ENCODE measurements at regions not wholly inside any gene's neighbourhood (a gene's known extent, or its start where the extent isn't known, plus 50 kb on each side); places are given as distances from the start of the nearest gene placed in this dataset.
A peak's percentile ranks its signal among the peaks of the same experiment; 100 is the strongest.
"Not testable (repeated sequence)": the region's sequence is repeated elsewhere in the genome, so short reads cannot be mapped to it uniquely, and the experiment has no call there.

DNA sequence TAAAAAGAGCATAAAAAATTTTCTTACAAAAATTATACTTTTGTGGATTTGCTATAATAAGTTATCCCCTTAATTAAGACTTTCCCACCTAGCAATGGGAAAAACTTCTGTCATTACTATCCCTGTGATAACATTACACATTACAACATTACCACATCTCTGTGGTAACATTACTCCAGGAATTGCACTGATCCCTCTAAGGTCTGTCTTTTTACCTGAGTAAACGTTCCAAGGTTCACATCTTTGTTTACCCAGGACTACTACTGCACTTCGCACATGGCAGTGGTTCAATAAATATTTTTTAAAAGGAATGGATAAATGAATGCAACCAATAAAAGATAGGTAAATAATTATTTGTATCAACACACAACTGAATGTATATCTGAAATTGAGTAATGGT is 92.4 kb upstream of the NOX4 start:
- TF ChIP-seq, protein P1, sequence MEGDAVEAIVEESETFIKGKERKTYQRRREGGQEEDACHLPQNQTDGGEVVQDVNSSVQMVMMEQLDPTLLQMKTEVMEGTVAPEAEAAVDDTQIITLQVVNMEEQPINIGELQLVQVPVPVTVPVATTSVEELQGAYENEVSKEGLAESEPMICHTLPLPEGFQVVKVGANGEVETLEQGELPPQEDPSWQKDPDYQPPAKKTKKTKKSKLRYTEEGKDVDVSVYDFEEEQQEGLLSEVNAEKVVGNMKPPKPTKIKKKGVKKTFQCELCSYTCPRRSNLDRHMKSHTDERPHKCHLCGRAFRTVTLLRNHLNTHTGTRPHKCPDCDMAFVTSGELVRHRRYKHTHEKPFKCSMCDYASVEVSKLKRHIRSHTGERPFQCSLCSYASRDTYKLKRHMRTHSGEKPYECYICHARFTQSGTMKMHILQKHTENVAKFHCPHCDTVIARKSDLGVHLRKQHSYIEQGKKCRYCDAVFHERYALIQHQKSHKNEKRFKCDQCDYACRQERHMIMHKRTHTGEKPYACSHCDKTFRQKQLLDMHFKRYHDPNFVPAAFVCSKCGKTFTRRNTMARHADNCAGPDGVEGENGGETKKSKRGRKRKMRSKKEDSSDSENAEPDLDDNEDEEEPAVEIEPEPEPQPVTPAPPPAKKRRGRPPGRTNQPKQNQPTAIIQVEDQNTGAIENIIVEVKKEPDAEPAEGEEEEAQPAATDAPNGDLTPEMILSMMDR (IDR thresholded peaks at IDR 0.05; ENCODE audit: insufficient read depth, low read length, severe bottlenecking) = no peak
- no peak for FAIRE-seq
- no peak for DNase-seq (ENCODE audit: low read depth)
- Histone ChIP-seq H3K36me3 (ENCODE audit: control insufficient read depth, insufficient read depth, low read length) (no peaks in the 10 kb centered on the region), H3K4me3 (ENCODE audit: low read depth, low read length) (no peak overlapping the region), H3K27me3 (ENCODE audit: control insufficient read depth, insufficient read depth, low read length) (no peaks in the 10 kb centered on the region)

DNA sequence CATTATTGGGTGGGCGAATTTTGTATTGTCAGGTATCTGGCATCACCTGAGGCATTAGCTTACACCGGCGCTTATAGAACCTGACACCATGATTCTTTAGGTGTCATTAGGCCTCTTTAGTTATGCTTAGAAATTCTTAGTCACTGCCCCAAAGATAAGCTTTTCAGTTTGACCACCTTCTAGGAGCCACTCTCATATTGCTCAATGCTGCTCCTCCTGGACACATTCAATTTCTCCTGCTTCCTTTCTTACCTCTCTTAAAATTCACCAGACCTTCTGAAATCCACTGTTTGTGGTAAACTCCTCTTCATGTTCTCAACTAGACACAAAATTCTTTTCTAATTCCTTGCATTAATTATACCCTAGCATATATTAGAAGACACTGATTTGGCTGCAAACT is 93.9 kb upstream of the NOX4 start:
- not testable (repeated sequence) for DNase-seq (ENCODE audit: low read depth); H3K4me3 ChIP-seq (ENCODE audit: low read depth, low read length); FAIRE-seq; H3K36me3 ChIP-seq (ENCODE audit: control insufficient read depth, insufficient read depth, low read length); H3K27me3 ChIP-seq (ENCODE audit: control insufficient read depth, insufficient read depth, low read length)

DNA sequence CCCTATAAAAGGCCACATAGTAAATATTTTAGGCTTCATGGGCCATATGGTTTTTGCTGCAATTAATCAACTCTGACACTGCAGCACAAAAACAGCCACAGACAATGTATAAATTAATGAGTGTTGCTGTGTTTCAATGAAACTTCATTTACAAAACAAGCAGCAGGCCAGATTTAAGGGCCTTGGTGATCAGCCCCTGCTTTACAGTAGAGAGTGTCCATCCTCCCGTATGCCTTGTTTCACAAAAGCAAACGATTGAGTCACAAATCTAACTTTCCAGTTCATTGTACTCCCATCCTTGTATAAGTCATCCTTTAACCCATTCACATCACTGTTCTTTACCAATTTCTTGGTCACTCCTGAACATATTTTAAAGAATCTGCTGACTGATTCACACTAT is 94.3 kb upstream of the NOX4 start:
- FAIRE-seq (peak; percentile 91), DNase-seq (ENCODE audit: low read depth) (peak; percentile 6)
- not testable (repeated sequence) for H3K27me3 ChIP-seq (ENCODE audit: control insufficient read depth, insufficient read depth, low read length); H3K4me3 ChIP-seq (ENCODE audit: low read depth, low read length); H3K36me3 ChIP-seq (ENCODE audit: control insufficient read depth, insufficient read depth, low read length)

DNA sequence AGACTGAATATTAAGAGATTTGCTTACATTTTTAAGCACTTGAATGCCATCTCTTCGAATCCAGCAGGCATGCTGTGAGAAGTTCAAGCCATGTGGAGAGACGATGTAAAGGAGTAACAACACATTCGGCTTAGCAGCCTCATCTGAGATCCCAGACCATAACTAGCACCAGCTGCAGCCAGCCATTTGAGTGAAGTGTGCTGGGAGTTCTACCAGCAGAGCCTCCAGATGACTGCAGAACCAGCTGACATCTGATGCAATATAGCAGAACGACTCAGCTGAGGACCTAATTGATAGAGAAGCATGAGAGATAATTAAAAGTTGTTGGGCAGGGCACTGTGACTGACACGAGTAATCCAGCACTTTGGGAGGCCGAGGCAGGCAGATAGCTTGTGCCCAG is 98.2 kb upstream of the NOX4 start:
- not testable (repeated sequence) for H3K36me3 ChIP-seq (ENCODE audit: control insufficient read depth, insufficient read depth, low read length); H3K27me3 ChIP-seq (ENCODE audit: control insufficient read depth, insufficient read depth, low read length); H3K4me3 ChIP-seq (ENCODE audit: low read depth, low read length); DNase-seq (ENCODE audit: low read depth)
- peak; percentile 93 for FAIRE-seq

DNA sequence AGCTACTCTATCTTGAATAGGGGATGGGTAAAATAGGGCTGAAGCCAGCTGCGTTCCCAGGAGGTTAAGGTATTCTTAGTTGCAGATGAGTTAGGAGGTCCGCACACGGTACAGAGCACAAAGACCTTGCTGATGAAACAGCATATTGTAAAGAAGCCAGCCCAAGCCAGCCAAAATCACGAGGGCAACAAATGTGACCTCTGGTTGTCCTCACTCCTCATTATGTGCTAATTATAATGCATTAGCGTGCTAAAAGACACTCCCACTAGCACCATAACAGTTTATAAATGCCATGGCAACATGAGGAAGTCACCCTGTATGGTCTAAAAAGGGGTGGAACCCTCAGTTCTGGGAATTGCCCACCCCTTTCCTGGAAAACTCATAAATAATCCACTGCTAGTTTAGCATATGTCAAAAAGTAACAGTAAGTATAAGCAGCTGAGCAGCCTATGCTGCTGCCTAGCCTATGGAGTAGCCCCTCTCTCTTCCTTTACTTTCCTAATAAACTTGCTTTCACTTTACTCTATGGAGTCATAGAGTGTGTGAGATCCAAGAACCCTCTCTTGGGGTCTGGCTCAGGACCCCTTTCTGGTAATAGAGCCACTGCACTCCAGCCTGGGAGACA is 98.9 kb upstream of the NOX4 start:
- not testable (repeated sequence) for H3K36me3 ChIP-seq (ENCODE audit: control insufficient read depth, insufficient read depth, low read length); H3K4me3 ChIP-seq (ENCODE audit: low read depth, low read length); FAIRE-seq; DNase-seq (ENCODE audit: low read depth); H3K27me3 ChIP-seq (ENCODE audit: control insufficient read depth, insufficient read depth, low read length)

DNA sequence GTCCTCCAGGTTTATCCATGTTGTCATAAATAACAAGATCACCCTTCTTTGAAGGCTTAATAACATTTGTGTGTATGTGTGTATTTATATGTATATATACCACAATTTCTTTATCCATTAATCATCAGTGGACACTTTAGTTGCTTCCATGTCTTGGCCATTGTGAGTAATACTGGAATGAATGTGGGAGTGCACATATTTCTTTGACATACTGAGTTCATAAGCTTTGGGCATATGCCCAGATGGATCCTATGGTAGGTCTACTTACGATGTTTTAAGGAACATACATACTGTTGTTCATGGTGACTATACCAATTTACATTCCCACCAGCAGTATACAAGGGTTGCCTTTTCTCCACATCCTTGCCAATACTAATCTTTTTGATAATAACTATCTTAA is 108.8 kb upstream of the TRIM77 start:
- not testable (repeated sequence) for H3K36me3 ChIP-seq (ENCODE audit: control insufficient read depth, insufficient read depth, low read length); H3K4me3 ChIP-seq (ENCODE audit: low read depth, low read length); H3K27me3 ChIP-seq (ENCODE audit: control insufficient read depth, insufficient read depth, low read length); FAIRE-seq
- peak; percentile 74 for DNase-seq (ENCODE audit: low read depth)

DNA sequence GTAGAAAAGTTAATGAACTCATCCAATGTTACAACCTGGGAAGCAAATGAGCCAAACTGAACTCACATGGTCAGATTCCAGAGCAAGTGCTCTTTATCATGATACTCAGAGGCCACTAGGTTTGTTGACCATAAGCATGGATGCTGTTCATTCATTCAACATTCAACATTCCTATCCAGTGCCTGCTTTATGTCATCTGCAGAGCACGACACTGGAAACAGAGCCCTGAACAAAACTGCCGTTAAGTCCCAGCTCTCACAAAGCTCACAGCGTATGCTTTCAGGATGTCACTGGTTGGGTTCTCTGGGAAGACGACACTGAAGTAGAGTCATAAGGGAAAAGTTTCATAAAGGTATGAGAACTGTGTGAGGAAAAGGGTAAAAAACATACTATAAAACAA is 105.8 kb upstream of the TRIM77 start:
- Histone ChIP-seq H3K4me3 (ENCODE audit: low read depth, low read length) (no peak overlapping the region), H3K27me3 (ENCODE audit: control insufficient read depth, insufficient read depth, low read length) (no peaks in the 10 kb centered on the region), H3K36me3 (ENCODE audit: control insufficient read depth, insufficient read depth, low read length) (no peaks in the 10 kb centered on the region)
- no peak for DNase-seq (ENCODE audit: low read depth)
- TF ChIP-seq, protein P1 (IDR thresholded peaks at IDR 0.05; ENCODE audit: insufficient read depth, low read length, severe bottlenecking) = no peak
- FAIRE-seq = peak; percentile 77

DNA sequence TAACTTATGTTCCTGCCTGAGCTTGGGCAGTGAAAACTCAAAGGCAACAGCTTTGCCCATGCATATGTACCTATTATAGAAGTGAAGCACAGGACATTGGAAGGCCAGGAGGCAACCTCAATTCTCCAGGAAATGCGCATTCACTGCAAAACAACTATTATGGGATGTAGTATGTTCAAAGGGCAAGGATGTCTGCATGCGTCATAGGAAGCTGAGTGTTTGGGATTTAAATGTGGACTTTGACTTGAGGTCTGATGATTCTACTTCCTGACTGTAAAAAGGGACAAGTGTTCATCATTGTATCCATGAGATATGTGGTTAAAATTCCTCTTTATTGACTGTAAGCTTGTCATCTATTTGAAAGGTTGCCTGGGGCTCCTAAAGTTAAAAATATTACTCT is 103.3 kb upstream of the TRIM77 start:
- not testable (repeated sequence) for H3K36me3 ChIP-seq (ENCODE audit: control insufficient read depth, insufficient read depth, low read length); H3K27me3 ChIP-seq (ENCODE audit: control insufficient read depth, insufficient read depth, low read length); H3K4me3 ChIP-seq (ENCODE audit: low read depth, low read length)
- peak; percentile 13 for FAIRE-seq
- DNase-seq (ENCODE audit: low read depth) = peak; percentile 30

DNA sequence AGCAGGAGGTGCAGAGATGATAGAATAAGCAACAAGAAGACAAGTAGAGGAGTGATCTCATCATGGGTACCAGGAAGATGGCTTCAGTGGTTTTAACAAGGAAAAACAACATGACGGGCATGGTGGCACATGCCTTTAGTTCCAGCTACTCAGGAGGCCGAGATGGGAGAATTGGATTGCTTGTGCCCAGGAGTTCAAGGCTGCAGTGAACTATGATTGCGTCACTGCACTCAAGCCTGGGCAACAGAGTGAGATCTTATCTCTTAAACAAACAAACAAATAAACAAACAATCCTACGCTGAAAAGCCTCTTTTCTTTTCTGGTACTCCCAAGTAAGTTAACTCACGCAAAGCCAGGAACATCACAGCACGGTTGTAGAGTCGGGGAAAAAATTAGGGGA is 102.6 kb upstream of the TRIM77 start:
- not testable (repeated sequence) for DNase-seq (ENCODE audit: low read depth); H3K36me3 ChIP-seq (ENCODE audit: control insufficient read depth, insufficient read depth, low read length); FAIRE-seq; H3K27me3 ChIP-seq (ENCODE audit: control insufficient read depth, insufficient read depth, low read length); H3K4me3 ChIP-seq (ENCODE audit: low read depth, low read length)
